HepG2 (cell line): ENCODE measurements at regions not wholly inside any gene's neighbourhood (a gene's known extent, or its start where the extent isn't known, plus 50 kb on each side); places are given as distances from the start of the nearest gene placed in this dataset.

Experiments
- ERF ChIP-seq: IDR thresholded peaks from 2 replicates; pipeline ENCODE4 v1.6.1; 2018; ENCODE audit warnings: missing biosample characterization, missing genetic modification reagents
- HMGA1 ChIP-seq: sonication (generic); formaldehyde crosslinking; conservative IDR thresholded peaks from 2 replicates; pipeline ENCODE4 v1.4.0; 2020; ENCODE audit warnings: missing genetic modification reagents
- HOXA3 ChIP-seq: sonication (generic); formaldehyde crosslinking; IDR thresholded peaks from 2 replicates; pipeline ENCODE4 v1.5.0; 2020; ENCODE audit warnings: missing genetic modification reagents
- IKZF4 ChIP-seq: sonication (generic); formaldehyde crosslinking; IDR thresholded peaks from 2 replicates; pipeline ENCODE4 v1.5.1; 2020; ENCODE audit warnings: borderline replicate concordance, mild to moderate bottlenecking, low read depth, missing genetic modification reagents; ENCODE audit errors: not compliant biosample characterization
- KDM2A ChIP-seq: sonication (generic); formaldehyde crosslinking; IDR thresholded peaks from 2 replicates; pipeline ENCODE4 v1.4.0; 2020; ENCODE audit warnings: low read depth, missing genetic modification reagents, borderline replicate concordance
- NCOA1 ChIP-seq: sonication (generic); formaldehyde crosslinking; IDR thresholded peaks from 2 replicates; pipeline ENCODE4 v1.9.0; 2021; ENCODE audit warnings: missing genetic modification reagents
- PHF20 ChIP-seq: sonication (generic); formaldehyde crosslinking; IDR thresholded peaks from 2 replicates; pipeline ENCODE4 v1.5.0; 2020; ENCODE audit warnings: mild to moderate bottlenecking, missing genetic modification reagents
- SMARCC2 ChIP-seq: fragments of 450-650 bp; IDR thresholded peaks from 2 replicates; pipeline ENCODE4 v1.6.1; 2017; ENCODE audit warnings: antibody characterized with exemption, mild to moderate bottlenecking
- TAF15 ChIP-seq: fragments of 200-400 bp; formaldehyde crosslinking; IDR thresholded peaks from one replicate; pipeline ENCODE4 v1.6.1; 2018; ENCODE audit warnings: mild to moderate bottlenecking, low read depth, low read length; ENCODE audit not compliant: poor library complexity, severe bottlenecking
- TOE1 ChIP-seq: sonication (generic); formaldehyde crosslinking; IDR thresholded peaks from 2 replicates; pipeline ENCODE4 v1.4.0; 2020; ENCODE audit warnings: mild to moderate bottlenecking, missing genetic modification reagents
- TSC22D2 ChIP-seq: sonication (generic); formaldehyde crosslinking; IDR thresholded peaks from 2 replicates; pipeline ENCODE4 v1.5.1; 2020; ENCODE audit warnings: missing genetic modification reagents, mild to moderate bottlenecking, borderline replicate concordance
- XBP1 ChIP-seq: sonication (generic); formaldehyde crosslinking; IDR thresholded peaks from 2 replicates; pipeline ENCODE4 v1.5.0; 2020; ENCODE audit warnings: missing genetic modification reagents
- TF ChIP-seq, protein P1 (sequence below): IDR thresholded peaks from 2 replicates; pipeline ENCODE4 v1.6.1; 2012; ENCODE audit warnings: low read length, improper control_type of control experiment
- TF ChIP-seq, protein P2 (sequence below): sonication (generic); formaldehyde crosslinking; IDR thresholded peaks from 2 replicates; pipeline ENCODE4 v1.4.0; 2020; ENCODE audit warnings: mild to moderate bottlenecking, missing genetic modification reagents
- TF ChIP-seq, protein P3 (sequence below): sonication (generic); formaldehyde crosslinking; IDR thresholded peaks from 2 replicates; pipeline ENCODE4 v1.5.0; 2020; ENCODE audit warnings: mild to moderate bottlenecking, missing genetic modification reagents, borderline replicate concordance
- TF ChIP-seq, protein P4 (sequence below): sonication (generic); formaldehyde crosslinking; IDR thresholded peaks from 2 replicates; pipeline ENCODE4 v1.8.1; 2022; ENCODE audit warnings: low read depth, mild to moderate bottlenecking, missing genetic modification reagents

DNA sequence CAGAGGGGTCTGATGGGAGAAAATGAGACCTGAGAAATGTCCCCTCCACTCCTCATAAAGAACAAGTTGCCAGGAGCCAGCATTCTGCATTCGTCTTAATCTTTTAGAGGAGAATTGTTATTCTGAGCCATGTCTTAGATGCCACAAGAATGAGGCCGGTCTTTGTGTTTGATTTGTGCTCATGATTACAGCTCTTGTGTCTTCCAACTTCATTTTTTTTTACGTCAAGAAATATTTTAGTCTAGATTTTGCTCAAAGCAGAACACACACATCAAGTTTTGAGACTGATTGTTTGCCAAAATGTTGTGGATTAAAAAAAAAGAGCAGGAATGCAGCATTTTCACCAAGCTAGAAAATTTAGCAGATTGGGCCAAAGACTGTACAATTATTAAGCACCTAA, 130.6 kb upstream of the PITX2 start (continued):
- TF ChIP-seq TAF15 (no peak), HMGA1 (no peak), KDM2A (CRISPR knock-in tag) (no peak), PHF20 (CRISPR knock-in tag) (no peak), NCOA1 (CRISPR knock-in tag) (no peak), IKZF4 (CRISPR knock-in tag) (no peak), SMARCC2 (no peak), ERF (no peak), TOE1 (no peak), HOXA3 (CRISPR knock-in tag) (no peak), XBP1 (no peak), TSC22D2 (no peak)
- TF ChIP-seq, protein P1, sequence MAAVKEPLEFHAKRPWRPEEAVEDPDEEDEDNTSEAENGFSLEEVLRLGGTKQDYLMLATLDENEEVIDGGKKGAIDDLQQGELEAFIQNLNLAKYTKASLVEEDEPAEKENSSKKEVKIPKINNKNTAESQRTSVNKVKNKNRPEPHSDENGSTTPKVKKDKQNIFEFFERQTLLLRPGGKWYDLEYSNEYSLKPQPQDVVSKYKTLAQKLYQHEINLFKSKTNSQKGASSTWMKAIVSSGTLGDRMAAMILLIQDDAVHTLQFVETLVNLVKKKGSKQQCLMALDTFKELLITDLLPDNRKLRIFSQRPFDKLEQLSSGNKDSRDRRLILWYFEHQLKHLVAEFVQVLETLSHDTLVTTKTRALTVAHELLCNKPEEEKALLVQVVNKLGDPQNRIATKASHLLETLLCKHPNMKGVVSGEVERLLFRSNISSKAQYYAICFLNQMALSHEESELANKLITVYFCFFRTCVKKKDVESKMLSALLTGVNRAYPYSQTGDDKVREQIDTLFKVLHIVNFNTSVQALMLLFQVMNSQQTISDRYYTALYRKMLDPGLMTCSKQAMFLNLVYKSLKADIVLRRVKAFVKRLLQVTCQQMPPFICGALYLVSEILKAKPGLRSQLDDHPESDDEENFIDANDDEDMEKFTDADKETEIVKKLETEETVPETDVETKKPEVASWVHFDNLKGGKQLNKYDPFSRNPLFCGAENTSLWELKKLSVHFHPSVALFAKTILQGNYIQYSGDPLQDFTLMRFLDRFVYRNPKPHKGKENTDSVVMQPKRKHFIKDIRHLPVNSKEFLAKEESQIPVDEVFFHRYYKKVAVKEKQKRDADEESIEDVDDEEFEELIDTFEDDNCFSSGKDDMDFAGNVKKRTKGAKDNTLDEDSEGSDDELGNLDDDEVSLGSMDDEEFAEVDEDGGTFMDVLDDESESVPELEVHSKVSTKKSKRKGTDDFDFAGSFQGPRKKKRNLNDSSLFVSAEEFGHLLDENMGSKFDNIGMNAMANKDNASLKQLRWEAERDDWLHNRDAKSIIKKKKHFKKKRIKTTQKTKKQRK, result no peak
- TF ChIP-seq, protein P2, sequence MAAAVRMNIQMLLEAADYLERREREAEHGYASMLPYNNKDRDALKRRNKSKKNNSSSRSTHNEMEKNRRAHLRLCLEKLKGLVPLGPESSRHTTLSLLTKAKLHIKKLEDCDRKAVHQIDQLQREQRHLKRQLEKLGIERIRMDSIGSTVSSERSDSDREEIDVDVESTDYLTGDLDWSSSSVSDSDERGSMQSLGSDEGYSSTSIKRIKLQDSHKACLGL (CRISPR knock-in tag), result no peak
- TF ChIP-seq, protein P3, sequence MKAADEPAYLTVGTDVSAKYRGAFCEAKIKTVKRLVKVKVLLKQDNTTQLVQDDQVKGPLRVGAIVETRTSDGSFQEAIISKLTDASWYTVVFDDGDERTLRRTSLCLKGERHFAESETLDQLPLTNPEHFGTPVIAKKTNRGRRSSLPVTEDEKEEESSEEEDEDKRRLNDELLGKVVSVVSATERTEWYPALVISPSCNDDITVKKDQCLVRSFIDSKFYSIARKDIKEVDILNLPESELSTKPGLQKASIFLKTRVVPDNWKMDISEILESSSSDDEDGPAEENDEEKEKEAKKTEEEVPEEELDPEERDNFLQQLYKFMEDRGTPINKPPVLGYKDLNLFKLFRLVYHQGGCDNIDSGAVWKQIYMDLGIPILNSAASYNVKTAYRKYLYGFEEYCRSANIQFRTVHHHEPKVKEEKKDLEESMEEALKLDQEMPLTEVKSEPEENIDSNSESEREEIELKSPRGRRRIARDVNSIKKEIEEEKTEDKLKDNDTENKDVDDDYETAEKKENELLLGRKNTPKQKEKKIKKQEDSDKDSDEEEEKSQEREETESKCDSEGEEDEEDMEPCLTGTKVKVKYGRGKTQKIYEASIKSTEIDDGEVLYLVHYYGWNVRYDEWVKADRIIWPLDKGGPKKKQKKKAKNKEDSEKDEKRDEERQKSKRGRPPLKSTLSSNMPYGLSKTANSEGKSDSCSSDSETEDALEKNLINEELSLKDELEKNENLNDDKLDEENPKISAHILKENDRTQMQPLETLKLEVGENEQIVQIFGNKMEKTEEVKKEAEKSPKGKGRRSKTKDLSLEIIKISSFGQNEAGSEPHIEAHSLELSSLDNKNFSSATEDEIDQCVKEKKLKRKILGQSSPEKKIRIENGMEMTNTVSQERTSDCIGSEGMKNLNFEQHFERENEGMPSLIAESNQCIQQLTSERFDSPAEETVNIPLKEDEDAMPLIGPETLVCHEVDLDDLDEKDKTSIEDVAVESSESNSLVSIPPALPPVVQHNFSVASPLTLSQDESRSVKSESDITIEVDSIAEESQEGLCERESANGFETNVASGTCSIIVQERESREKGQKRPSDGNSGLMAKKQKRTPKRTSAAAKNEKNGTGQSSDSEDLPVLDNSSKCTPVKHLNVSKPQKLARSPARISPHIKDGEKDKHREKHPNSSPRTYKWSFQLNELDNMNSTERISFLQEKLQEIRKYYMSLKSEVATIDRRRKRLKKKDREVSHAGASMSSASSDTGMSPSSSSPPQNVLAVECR (CRISPR knock-in tag), result no peak
- TF ChIP-seq, protein P4, sequence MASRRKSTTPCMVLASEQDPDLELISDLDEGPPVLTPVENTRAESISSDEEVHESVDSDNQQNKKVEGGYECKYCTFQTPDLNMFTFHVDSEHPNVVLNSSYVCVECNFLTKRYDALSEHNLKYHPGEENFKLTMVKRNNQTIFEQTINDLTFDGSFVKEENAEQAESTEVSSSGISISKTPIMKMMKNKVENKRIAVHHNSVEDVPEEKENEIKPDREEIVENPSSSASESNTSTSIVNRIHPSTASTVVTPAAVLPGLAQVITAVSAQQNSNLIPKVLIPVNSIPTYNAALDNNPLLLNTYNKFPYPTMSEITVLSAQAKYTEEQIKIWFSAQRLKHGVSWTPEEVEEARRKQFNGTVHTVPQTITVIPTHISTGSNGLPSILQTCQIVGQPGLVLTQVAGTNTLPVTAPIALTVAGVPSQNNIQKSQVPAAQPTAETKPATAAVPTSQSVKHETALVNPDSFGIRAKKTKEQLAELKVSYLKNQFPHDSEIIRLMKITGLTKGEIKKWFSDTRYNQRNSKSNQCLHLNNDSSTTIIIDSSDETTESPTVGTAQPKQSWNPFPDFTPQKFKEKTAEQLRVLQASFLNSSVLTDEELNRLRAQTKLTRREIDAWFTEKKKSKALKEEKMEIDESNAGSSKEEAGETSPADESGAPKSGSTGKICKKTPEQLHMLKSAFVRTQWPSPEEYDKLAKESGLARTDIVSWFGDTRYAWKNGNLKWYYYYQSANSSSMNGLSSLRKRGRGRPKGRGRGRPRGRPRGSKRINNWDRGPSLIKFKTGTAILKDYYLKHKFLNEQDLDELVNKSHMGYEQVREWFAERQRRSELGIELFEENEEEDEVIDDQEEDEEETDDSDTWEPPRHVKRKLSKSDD (CRISPR knock-in tag), result no peak
